K562 (cell line): ENCODE measurements at regions not wholly inside any gene's neighbourhood (a gene's known extent, or its start where the extent isn't known, plus 50 kb on each side); places are given as distances from the start of the nearest gene placed in this dataset.

ENCODE experiments used
- ATAC-seq: fragments of 200-7000 bp; cut with Tn5 transposase; 3 replicates; pipeline ENCODE4 v1.9.1; 2020; ENCODE audit warnings: moderate library complexity
- BruUV-seq: library from RNA; stranded (reverse); fragments of 400-500 nt; replicated peaks from 2 replicates; lab custom pipeline; 2021; lab: Mats Ljungman, UMichigan
- CTCF ChIA-PET: fragments of 300-600 bp; formaldehyde crosslinking; extraction: SDS; loops from one replicate; lab custom pipeline; 2021; ENCODE audit warnings: low intra/inter-chr PET ratio; lab: Yijun Ruan, JAX
- POLR2A ChIA-PET: fragments of 300-600, 350-650 bp; sonication (Branson Sonifier 250); formaldehyde crosslinking; extraction: SDS; loops from one replicate; lab custom pipeline; 2021; ENCODE audit warnings: antibody characterized with exemption, inconsistent platforms; lab: Yijun Ruan, JAX
- DNase-seq, 4 experiments: peaks; one replicate each; pipeline versions ENCODE4 v3.0.0 to v3.0.0-alpha.2; 2011 to 2018; ENCODE audit warnings: low spot score in 3 of 4, mixed read lengths in 3 of 4; ENCODE audit errors: extremely low read depth in 1 of 4
- FAIRE-seq: peaks from 2 replicates; lab custom pipeline; 2011; peaks lifted over from hg19 to GRCh38; lab: Jason Lieb, UNC
- H2AFZ ChIP-seq: 2 replicates; pipeline ENCODE4 v1.6.0; 2011; ENCODE audit warnings: low read depth, low read length, control low read depth, inconsistent platforms
- H3K27ac ChIP-seq: fragments of 200-600 bp; 3 replicates; pipeline ENCODE4 v1.8.0; 2011; ENCODE audit warnings: low read depth, mild to moderate bottlenecking, control low read depth, inconsistent platforms, low read length, moderate library complexity, mixed read lengths; ENCODE audit errors: extremely low read depth
- H3K27me3 ChIP-seq, 2 experiments: fragments of 300-600 bp in 1 of 2; 2 replicates in 1 of 2; 3 replicates in 1 of 2; pipeline versions ENCODE4 v1.6.0 to v1.8.0; 2011; ENCODE audit warnings: inconsistent platforms in 2 of 2, low read length in 2 of 2, mild to moderate bottlenecking in 1 of 2, mixed read lengths in 1 of 2, moderate library complexity in 1 of 2; ENCODE audit not compliant: control insufficient read depth in 2 of 2, insufficient read depth in 2 of 2
- H3K36me3 ChIP-seq: fragments of 300-600 bp; 3 replicates; pipeline ENCODE4 v1.8.0; 2011; ENCODE audit warnings: mild to moderate bottlenecking, low read length, inconsistent platforms; ENCODE audit not compliant: control insufficient read depth, insufficient read depth
- H3K4me1 ChIP-seq, 2 experiments: fragments of 200-600 bp in 1 of 2; replicated peaks in 1 of 2; 2 replicates in 1 of 2; 3 replicates in 1 of 2; pipeline versions ENCODE4 v1.5.1 to v1.8.0; 2011; ENCODE audit warnings: inconsistent platforms in 2 of 2, low read length in 2 of 2, mild to moderate bottlenecking in 1 of 2, mixed read lengths in 1 of 2, moderate library complexity in 1 of 2; ENCODE audit not compliant: control insufficient read depth in 2 of 2, insufficient read depth in 2 of 2
- H3K4me2 ChIP-seq: 2 replicates; pipeline ENCODE4 v1.6.1; 2011; ENCODE audit warnings: low read length, control low read depth, inconsistent platforms, mixed read lengths; ENCODE audit not compliant: insufficient read depth
- H3K4me3 ChIP-seq: fragments of 200-600 bp; sonication (generic), shearing (Covaris generic); 2 replicates; pipeline ENCODE4 v1.5.1; 2016; ENCODE audit warnings: control low read depth, inconsistent platforms
- H3K79me2 ChIP-seq: fragments of 200-600 bp; 3 replicates; pipeline ENCODE4 v1.8.0; 2011; ENCODE audit warnings: low read length, inconsistent platforms; ENCODE audit not compliant: control insufficient read depth, insufficient read depth
- H3K9ac ChIP-seq, 2 experiments: 2 replicates each; pipeline versions ENCODE4 v1.6.0 to v1.6.1; 2011; ENCODE audit warnings: low read depth in 2 of 2, low read length in 2 of 2, control low read depth in 1 of 2, inconsistent platforms in 1 of 2, mild to moderate bottlenecking in 1 of 2, mixed read lengths in 1 of 2; ENCODE audit not compliant: insufficient read depth in 1 of 2
- H3K9me1 ChIP-seq: one replicate; pipeline ENCODE4 v1.6.0; 2011; ENCODE audit warnings: inconsistent platforms, mild to moderate bottlenecking, low read length, moderate library complexity; ENCODE audit not compliant: control insufficient read depth, insufficient read depth
- H3K9me3 ChIP-seq: replicated peaks from 2 replicates; pipeline ENCODE4 v1.5.1; 2011; ENCODE audit warnings: low read depth, low read length, inconsistent platforms; ENCODE audit not compliant: control insufficient read depth, insufficient read depth
- H4K20me1 ChIP-seq: replicated peaks from 2 replicates; pipeline ENCODE4 v1.6.1; 2011; ENCODE audit warnings: low read length, inconsistent platforms, mixed read lengths; ENCODE audit not compliant: control insufficient read depth, insufficient read depth
- CREM ChIP-seq: IDR thresholded peaks from 2 replicates; pipeline ENCODE4 v1.6.1; 2014; ENCODE audit warnings: antibody characterized with exemption, low read depth
- CXXC5 ChIP-seq: fragments of 250-450 bp; sonication (Bioruptor Pico); IDR thresholded peaks from 2 replicates; pipeline ENCODE4 v1.8.0; 2022; ENCODE audit warnings: inconsistent platforms, mild to moderate bottlenecking, moderate library complexity
- MTA3 ChIP-seq: fragments of 450-650 bp; formaldehyde crosslinking; IDR thresholded peaks from 2 replicates; pipeline ENCODE4 v1.6.1; 2017; ENCODE audit warnings: mild to moderate bottlenecking, borderline replicate concordance
- NFIC ChIP-seq: fragments of 450-650 bp; IDR thresholded peaks from 2 replicates; pipeline ENCODE4 v1.6.1; 2017; ENCODE audit warnings: mild to moderate bottlenecking, inconsistent platforms
- RBFOX2 ChIP-seq: fragments of 200-400 bp; formaldehyde crosslinking; IDR thresholded peaks from 2 replicates; pipeline ENCODE4 v1.6.1; 2017; ENCODE audit warnings: low read depth, mild to moderate bottlenecking, low read length, moderate library complexity
- RBM34 ChIP-seq: fragments of 200-400 bp; formaldehyde crosslinking; IDR thresholded peaks from 2 replicates; pipeline ENCODE4 v1.6.1; 2018; ENCODE audit warnings: low read length, borderline replicate concordance; ENCODE audit not compliant: insufficient read depth
- RBM39 ChIP-seq: fragments of 200-400 bp; formaldehyde crosslinking; optimal IDR thresholded peaks from 2 replicates; pipeline ENCODE3; 2018; ENCODE audit warnings: low read depth, low read length
- SIN3A ChIP-seq, 2 experiments: fragments of 150-350 bp in 1 of 2; IDR thresholded peaks; 2 replicates each; pipeline ENCODE4 v1.6.1; 2011 to 2016; ENCODE audit warnings: borderline replicate concordance in 2 of 2, low read depth in 2 of 2, low read length in 2 of 2, mild to moderate bottlenecking in 2 of 2, moderate library complexity in 2 of 2; ENCODE audit not compliant: control insufficient read depth in 1 of 2
- SMAD1 ChIP-seq: fragments of 150-350 bp; IDR thresholded peaks from 2 replicates; pipeline ENCODE4 v1.6.1; 2014; ENCODE audit warnings: low read length, low read depth; ENCODE audit not compliant: partially characterized antibody
- SPI1 ChIP-seq: IDR thresholded peaks from 2 replicates; pipeline ENCODE4 v1.6.1; 2011; ENCODE audit warnings: low read depth, low read length, control low read depth, borderline replicate concordance
- ZBTB1 ChIP-seq: sonication (generic); formaldehyde crosslinking; IDR thresholded peaks from 2 replicates; pipeline ENCODE4 v1.8.1; 2023; ENCODE audit warnings: missing genetic modification reagents, low read depth, mild to moderate bottlenecking, borderline replicate concordance
- ZC3H4 ChIP-seq: sonication (generic); formaldehyde crosslinking; IDR thresholded peaks from 2 replicates; pipeline ENCODE4 v1.9.0; 2021; ENCODE audit warnings: missing genetic modification reagents, borderline replicate concordance
- ZNF507 ChIP-seq: conservative IDR thresholded peaks from 2 replicates; pipeline ENCODE4 v1.6.1; 2017; ENCODE audit warnings: missing genetic modification characterization, missing compliant biosample characterization
- ZNF57 ChIP-seq: fragments of 450-650 bp; formaldehyde crosslinking; IDR thresholded peaks from 2 replicates; pipeline ENCODE4 v1.4.0; 2020; ENCODE audit warnings: mild to moderate bottlenecking, moderate library complexity
- WGBS: fragments of 100-300 bp; shearing (Covaris generic); methylation state at CpG from one replicate; pipeline ENCODE4 v1.1.6; 2016; ENCODE audit warnings: low coverage, mixed read lengths; ENCODE audit not compliant: insufficient coverage; ENCODE audit errors: missing lambda C conversion rate; 5-methylcytosine and 5-hydroxymethylcytosine counted together
- in situ Hi-C: fragments of 300-500 bp; cut with MboI; formaldehyde crosslinking; loops from 4 replicates; pipeline ENCODE4 v1.15.0; 2018; ENCODE audit warnings: inconsistent platforms, mixed read lengths
- intact Hi-C: fragments of 100-400 bp; cut with micrococcal nuclease; formaldehyde crosslinking; loops from 2 replicates; pipeline ENCODE4 v1.14.2; 2022
- TF ChIP-seq, protein P1 (sequence below): sonication (generic); formaldehyde crosslinking; IDR thresholded peaks from 2 replicates; pipeline ENCODE4 v1.9.0; 2022; ENCODE audit warnings: mild to moderate bottlenecking, missing genetic modification reagents

DNA sequence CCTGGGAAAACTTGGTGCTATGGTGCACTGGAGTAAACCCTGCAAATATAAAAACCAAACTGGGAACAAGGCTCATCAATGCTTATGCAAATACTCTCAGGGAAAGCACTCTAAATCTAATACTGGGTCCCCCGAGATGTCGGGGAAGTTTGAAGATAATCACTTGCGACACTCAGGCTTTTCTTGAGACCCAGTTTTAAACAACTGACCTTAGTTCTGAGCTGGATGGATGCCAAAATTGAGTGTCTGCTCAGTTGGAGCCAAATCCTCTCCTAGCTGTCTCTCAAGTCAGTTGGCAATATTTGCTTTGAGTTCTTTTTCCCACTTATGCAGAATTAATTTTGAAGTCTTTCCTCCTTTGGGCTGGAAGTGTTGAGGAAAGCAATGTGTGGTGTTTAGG is 75.5 kb upstream of the CD2AP start:
- no peak overlapping the region; the same call in 1 of the 2 replicates for H2AFZ ChIP-seq
- H3K4me1 ChIP-seq, result no peaks in the 10 kb centered on the region
- in situ Hi-C loops (loop anchor here (25.0 kb wide), 1 partner anchor 210 kb away; no protein-coding TSS in a partner anchor), intact Hi-C loops (no loop called here)
- H4K20me1 ChIP-seq, result no peaks in the 10 kb centered on the region
- no TSS peak for BruUV-seq
- H3K9ac ChIP-seq, result no peak overlapping the region
- H3K4me3 ChIP-seq, result no peak overlapping the region
- WGBS, result 8% methylated on average over 3 of the region's 3 CpGs
- POLR2A ChIA-PET, result no interaction called here
- H3K27me3 ChIP-seq, result peaks cover 0 to 3% of the 10 kb centered on the region in 2 experiments; a peak in 2 of 5 replicates
- TF ChIP-seq ZNF507 (tag), result no peak
- TF ChIP-seq NFIC, result peak; percentile 82
- TF ChIP-seq, all 486 proteins: peak for 1
- H3K9me1 ChIP-seq, result no peaks in the 10 kb centered on the region
- H3K27ac ChIP-seq, result no peak overlapping the region
- H3K9me3 ChIP-seq, result no peaks in the 10 kb centered on the region
- no peaks in the 10 kb centered on the region for H3K36me3 ChIP-seq
- CTCF ChIA-PET, result no interaction called here
- DNase-seq (no peak), FAIRE-seq (peak; percentile 32), ATAC-seq (no peak)
- H3K79me2 ChIP-seq, result no peaks in the 10 kb centered on the region
- no peak overlapping the region for H3K4me2 ChIP-seq

- CTCF ChIA-PET, result no interaction called here
- FAIRE-seq, result no peak
- H3K79me2 ChIP-seq, result no peaks in the 10 kb centered on the region
- TF ChIP-seq RBM34, result no peak
- TF ChIP-seq SIN3A (IDR thresholded peaks at IDR 0.05; ENCODE audit: borderline replicate concordance in 2 of 2, control insufficient read depth in 1 of 2, low read depth in 2 of 2, low read length in 2 of 2), result no peak
- TF ChIP-seq, protein P1, sequence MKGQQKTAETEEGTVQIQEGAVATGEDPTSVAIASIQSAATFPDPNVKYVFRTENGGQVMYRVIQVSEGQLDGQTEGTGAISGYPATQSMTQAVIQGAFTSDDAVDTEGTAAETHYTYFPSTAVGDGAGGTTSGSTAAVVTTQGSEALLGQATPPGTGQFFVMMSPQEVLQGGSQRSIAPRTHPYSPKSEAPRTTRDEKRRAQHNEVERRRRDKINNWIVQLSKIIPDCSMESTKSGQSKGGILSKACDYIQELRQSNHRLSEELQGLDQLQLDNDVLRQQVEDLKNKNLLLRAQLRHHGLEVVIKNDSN (CRISPR knock-in tag), result no peak
- no peak for TF ChIP-seq ZNF57 (CRISPR knock-in tag)
- TF ChIP-seq CREM, result no peak
- no peak for TF ChIP-seq ZNF507 (tag)
- TF ChIP-seq ZBTB1 (CRISPR knock-in tag), result no peak
- TF ChIP-seq RBFOX2, result no peak
- TF ChIP-seq ZC3H4 (CRISPR knock-in tag), result no peak
- no peak for TF ChIP-seq RBM39
- no peak for TF ChIP-seq SMAD1
- no peak for TF ChIP-seq MTA3
- no peak for TF ChIP-seq CXXC5 (CRISPR knock-in tag)
- no peak for TF ChIP-seq SPI1
Observed at GRCh38 chr6:47403056-47403455, 74.5 kb upstream of the CD2AP start.

More at GRCh38 chr6:47403056-47403455, 74.5 kb upstream of the CD2AP start:
- 7% methylated on average over 2 of the region's 2 CpGs for WGBS
- no peak overlapping the region for H3K9ac ChIP-seq
- H3K4me2 ChIP-seq, result no peak overlapping the region
- intact Hi-C loops (no loop called here), in situ Hi-C loops (loop anchor here (25.0 kb wide), 1 partner anchor 209 kb away; no protein-coding TSS in a partner anchor)
- BruUV-seq, result no TSS peak
- no peak overlapping the region for H3K4me3 ChIP-seq
- no peaks in the 10 kb centered on the region for H3K9me3 ChIP-seq
- no peaks in the 10 kb centered on the region; a peak in 1 of 5 replicates for H3K4me1 ChIP-seq
- H3K9me1 ChIP-seq, result no peaks in the 10 kb centered on the region
- ATAC-seq (no peak), DNase-seq (no peak)
- no peak overlapping the region for H3K27ac ChIP-seq
- POLR2A ChIA-PET, result interaction anchor here (0.6 to 1.4 kb wide), 2 partner anchors 55 to 68 kb away, joined by 3 to 6 read pairs; no protein-coding TSS in a partner anchor
- no peaks in the 10 kb centered on the region for H4K20me1 ChIP-seq
- H3K27me3 ChIP-seq, result peaks cover 0 to 3% of the 10 kb centered on the region in 2 experiments; a peak in 2 of 5 replicates
- no peaks in the 10 kb centered on the region for H3K36me3 ChIP-seq
- H2AFZ ChIP-seq, result no peak overlapping the region
